ENCODE measurements at regions not wholly inside any gene's neighbourhood (a gene's known extent, or its start where the extent isn't known, plus 50 kb on each side); places are given as distances from the start of the nearest gene placed in this dataset.

GRCh38 chr3:77773084-77773483 lies 733.2 kb downstream of the ROBO2 start:
- TF ChIP-seq EZH2 (IDR thresholded peaks at IDR 0.05; ENCODE audit: borderline replicate concordance, low read depth, low read length, severe bottlenecking) (no peak), POLR2A (IDR thresholded peaks at IDR 0.05; ENCODE audit: low read depth, low read length) (no peak), CTCF (IDR thresholded peaks at IDR 0.05; ENCODE audit: extremely low read depth in 1 of 2, insufficient read depth in 1 of 2, low read depth in 1 of 2, low read length in 2 of 2) (no peak), POLR2AphosphoS5 (IDR thresholded peaks at IDR 0.05; ENCODE audit: insufficient read depth, low read depth, low read length) (no peak), GATA2 (IDR thresholded peaks at IDR 0.05; ENCODE audit: insufficient read depth, insufficient read length, low read depth, low read length) (no peak), JUN (IDR thresholded peaks at IDR 0.05; ENCODE audit: borderline replicate concordance, insufficient read depth, insufficient read length, low read depth) (no peak), MYC (IDR thresholded peaks at IDR 0.05; ENCODE audit: low read depth, low read length) (no peak)

All from endothelial cell of umbilical vein (primary cell).